KMS-11 (cell line): ENCODE measurements at regions not wholly inside any gene's neighbourhood (a gene's known extent, or its start where the extent isn't known, plus 50 kb on each side); places are given as distances from the start of the nearest gene placed in this dataset.

Source experiments
- H2AFZ ChIP-seq: fragments of 200-600 bp; sonication (generic); 2 replicates; pipeline ENCODE4 v1.6.1; 2016; ENCODE audit warnings: antibody characterized with exemption, mixed run types, low read depth
- H3K27ac ChIP-seq: fragments of 200-600 bp; sonication (generic); 2 replicates; pipeline ENCODE4 v1.6.1; 2016; ENCODE audit warnings: mild to moderate bottlenecking, mixed run types
- H3K27me3 ChIP-seq: fragments of 200-600 bp; sonication (generic); 2 replicates; pipeline ENCODE4 v1.6.1; 2017; ENCODE audit warnings: mild to moderate bottlenecking, low read depth, mixed run types, moderate library complexity; ENCODE audit not compliant: insufficient read depth
- H3K36me3 ChIP-seq: fragments of 200-600 bp; sonication (generic); 2 replicates; pipeline ENCODE4 v1.6.1; 2017; ENCODE audit warnings: mild to moderate bottlenecking, mixed run types; ENCODE audit not compliant: insufficient read depth
- H3K4me1 ChIP-seq: fragments of 200-600 bp; sonication (generic); 2 replicates; pipeline ENCODE4 v1.6.1; 2016; ENCODE audit warnings: mild to moderate bottlenecking, low read depth, mixed run types; ENCODE audit not compliant: poor library complexity, severe bottlenecking
- H3K4me2 ChIP-seq: fragments of 200-600 bp; sonication (generic); 2 replicates; pipeline ENCODE4 v1.7.0; 2016; ENCODE audit warnings: mild to moderate bottlenecking, mixed run types
- H3K4me3 ChIP-seq: fragments of 200-600 bp; sonication (generic); IDR thresholded peaks from 2 replicates; pipeline ENCODE4 v1.6.1; 2017; ENCODE audit warnings: low read depth, low read length, mixed read lengths; ENCODE audit not compliant: insufficient read depth
- H3K79me2 ChIP-seq: fragments of 200-600 bp; sonication (generic); 2 replicates; pipeline ENCODE4 v1.6.1; 2016; ENCODE audit warnings: low read depth, mixed run types; ENCODE audit not compliant: insufficient read depth
- H3K9ac ChIP-seq: fragments of 200-600 bp; sonication (generic); 2 replicates; pipeline ENCODE4 v1.6.1; 2016; ENCODE audit warnings: mild to moderate bottlenecking, mixed run types
- H4K20me1 ChIP-seq: fragments of 200-600 bp; sonication (generic); 2 replicates; pipeline ENCODE4 v1.6.1; 2016; ENCODE audit warnings: mild to moderate bottlenecking, mixed run types; ENCODE audit not compliant: insufficient read depth
- TF ChIP-seq, protein P1 (sequence below): fragments of 200-600 bp; sonication (generic); conservative IDR thresholded peaks from 2 replicates; pipeline ENCODE4 v1.6.1; 2017; ENCODE audit warnings: low read depth, mild to moderate bottlenecking, antibody characterized with exemption, low read length, moderate library complexity, mixed read lengths

DNA sequence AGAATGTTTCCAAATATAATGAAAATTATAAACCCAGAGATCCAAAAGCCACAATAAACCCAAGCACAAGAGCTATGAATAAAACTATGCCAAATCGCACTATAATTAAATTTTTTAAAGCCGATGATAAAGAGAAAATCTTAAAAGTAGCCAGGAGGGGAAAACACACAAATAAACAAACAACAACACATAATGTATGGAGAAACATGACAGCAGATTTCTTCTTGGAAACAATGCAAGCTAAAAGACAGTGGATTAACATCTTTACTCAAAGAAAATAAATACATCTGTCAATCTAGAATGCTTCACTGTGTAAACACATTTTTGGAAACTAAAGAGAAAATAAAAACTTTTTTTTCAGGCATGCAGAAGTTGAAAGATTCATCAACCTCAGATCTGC is 53.0 kb upstream of the SMOX start:
- Histone ChIP-seq H3K4me3 (no peak overlapping the region), H3K9ac (no peak overlapping the region), H3K27ac (no peak overlapping the region), H3K4me1 (no peaks in the 10 kb centered on the region), H3K4me2 (no peak overlapping the region), H3K79me2 (no peaks in the 10 kb centered on the region), H2AFZ (no peak overlapping the region), H4K20me1 (no peaks in the 10 kb centered on the region), H3K27me3 (no peaks in the 10 kb centered on the region), H3K36me3 (no peaks in the 10 kb centered on the region)
- TF ChIP-seq, protein P1, sequence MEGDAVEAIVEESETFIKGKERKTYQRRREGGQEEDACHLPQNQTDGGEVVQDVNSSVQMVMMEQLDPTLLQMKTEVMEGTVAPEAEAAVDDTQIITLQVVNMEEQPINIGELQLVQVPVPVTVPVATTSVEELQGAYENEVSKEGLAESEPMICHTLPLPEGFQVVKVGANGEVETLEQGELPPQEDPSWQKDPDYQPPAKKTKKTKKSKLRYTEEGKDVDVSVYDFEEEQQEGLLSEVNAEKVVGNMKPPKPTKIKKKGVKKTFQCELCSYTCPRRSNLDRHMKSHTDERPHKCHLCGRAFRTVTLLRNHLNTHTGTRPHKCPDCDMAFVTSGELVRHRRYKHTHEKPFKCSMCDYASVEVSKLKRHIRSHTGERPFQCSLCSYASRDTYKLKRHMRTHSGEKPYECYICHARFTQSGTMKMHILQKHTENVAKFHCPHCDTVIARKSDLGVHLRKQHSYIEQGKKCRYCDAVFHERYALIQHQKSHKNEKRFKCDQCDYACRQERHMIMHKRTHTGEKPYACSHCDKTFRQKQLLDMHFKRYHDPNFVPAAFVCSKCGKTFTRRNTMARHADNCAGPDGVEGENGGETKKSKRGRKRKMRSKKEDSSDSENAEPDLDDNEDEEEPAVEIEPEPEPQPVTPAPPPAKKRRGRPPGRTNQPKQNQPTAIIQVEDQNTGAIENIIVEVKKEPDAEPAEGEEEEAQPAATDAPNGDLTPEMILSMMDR, result no peak

DNA sequence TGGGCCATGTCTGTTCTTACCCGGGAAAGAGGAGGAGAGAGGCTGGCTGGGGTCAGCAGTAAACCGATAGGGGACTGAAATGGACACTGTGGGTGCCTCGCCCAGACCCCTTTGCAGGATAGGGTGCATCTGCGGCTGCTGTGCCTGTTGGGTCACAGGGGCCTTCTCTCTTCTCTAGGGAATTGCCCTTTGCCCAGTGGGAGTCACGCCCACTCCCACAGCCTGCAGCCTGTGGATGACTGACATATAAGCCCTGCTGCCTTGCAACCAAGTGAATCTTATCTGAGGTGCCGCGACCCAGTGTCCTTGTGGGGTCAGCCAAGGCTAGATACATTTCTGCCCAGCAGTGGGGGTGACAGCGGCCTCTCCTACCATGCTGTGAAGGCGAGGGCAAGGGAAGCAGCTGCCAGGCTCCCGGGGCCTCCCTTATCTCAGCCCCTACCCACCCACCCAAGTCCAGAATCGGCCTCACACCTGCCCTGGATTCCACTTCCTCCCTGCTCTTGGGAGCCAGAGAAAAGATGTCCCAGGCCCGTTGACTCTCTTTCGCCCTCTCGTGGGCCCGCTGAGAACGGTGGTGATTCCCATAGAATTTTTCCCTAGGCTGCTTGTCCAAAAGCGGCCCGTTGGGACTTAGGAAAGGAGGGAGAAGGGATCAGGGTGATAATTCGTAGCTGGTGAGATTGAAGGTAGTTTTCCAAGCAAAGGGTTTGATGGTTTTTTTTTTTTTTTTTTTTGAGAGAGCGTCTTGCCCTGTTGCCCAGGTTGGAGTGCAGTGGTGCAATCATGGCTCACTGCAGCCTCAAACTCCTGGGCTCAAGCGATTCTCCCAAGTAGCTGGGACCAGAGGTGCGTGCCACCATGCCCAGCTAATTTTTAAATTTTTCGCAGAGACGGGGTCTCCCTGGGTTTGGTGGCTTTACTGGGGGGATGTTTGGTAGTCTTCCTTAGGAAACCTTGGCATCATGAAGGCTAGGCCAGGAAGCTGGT is 56.8 kb upstream of the SMOX start:
- Histone ChIP-seq H4K20me1 (no peaks in the 10 kb centered on the region), H3K27ac (no peak overlapping the region), H3K4me2 (no peak overlapping the region), H3K4me3 (no peak overlapping the region), H2AFZ (no peak overlapping the region), H3K36me3 (no peaks in the 10 kb centered on the region), H3K27me3 (no peaks in the 10 kb centered on the region), H3K4me1 (no peaks in the 10 kb centered on the region), H3K9ac (no peak overlapping the region), H3K79me2 (no peaks in the 10 kb centered on the region)
- TF ChIP-seq, protein P1, result 0 out of 2 replicates have a peak, but pooled peaks have one; percentile 28

DNA sequence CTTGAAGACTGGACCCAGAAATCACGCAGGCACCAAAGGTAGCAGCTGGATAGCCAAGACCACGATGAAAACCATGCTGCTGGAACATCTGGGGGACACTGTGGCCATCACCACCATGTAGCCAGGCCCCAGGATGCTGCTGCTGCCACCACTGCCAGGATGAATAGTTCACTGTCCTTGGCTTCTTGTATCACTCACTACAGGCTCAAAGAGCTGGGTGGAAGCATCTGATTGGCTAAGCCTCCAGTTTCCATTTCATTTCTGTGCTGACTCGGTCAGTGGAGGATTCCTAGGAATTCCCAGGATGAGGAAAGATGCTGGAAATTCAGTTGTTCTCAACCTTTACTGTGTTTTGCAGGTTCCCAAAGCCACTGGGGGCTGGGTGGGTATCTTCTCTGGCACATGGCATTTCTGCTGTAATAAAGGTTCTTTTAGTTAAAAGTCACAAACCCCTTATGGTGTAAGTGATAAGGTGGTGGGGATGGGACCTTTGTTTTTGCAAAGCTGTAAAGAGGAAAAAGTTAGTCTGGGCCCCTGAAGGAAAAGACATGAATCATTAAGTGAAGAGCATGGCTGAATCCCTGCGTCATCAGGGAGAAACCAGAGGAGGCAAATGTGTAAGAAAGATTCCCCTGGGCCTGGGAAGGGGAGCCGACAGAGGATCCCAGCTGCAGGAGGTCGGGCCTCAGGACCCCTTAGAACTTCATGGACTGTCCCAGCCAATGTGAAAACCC is 57.7 kb upstream of the SMOX start:
- TF ChIP-seq, protein P1, result no peak
- Histone ChIP-seq H3K36me3 (no peaks in the 10 kb centered on the region), H3K27me3 (no peaks in the 10 kb centered on the region), H3K27ac (no peak overlapping the region), H3K4me2 (no peak overlapping the region), H3K79me2 (no peaks in the 10 kb centered on the region), H4K20me1 (no peaks in the 10 kb centered on the region), H3K9ac (no peak overlapping the region), H3K4me1 (no peaks in the 10 kb centered on the region), H2AFZ (no peak overlapping the region), H3K4me3 (no peak overlapping the region)

DNA sequence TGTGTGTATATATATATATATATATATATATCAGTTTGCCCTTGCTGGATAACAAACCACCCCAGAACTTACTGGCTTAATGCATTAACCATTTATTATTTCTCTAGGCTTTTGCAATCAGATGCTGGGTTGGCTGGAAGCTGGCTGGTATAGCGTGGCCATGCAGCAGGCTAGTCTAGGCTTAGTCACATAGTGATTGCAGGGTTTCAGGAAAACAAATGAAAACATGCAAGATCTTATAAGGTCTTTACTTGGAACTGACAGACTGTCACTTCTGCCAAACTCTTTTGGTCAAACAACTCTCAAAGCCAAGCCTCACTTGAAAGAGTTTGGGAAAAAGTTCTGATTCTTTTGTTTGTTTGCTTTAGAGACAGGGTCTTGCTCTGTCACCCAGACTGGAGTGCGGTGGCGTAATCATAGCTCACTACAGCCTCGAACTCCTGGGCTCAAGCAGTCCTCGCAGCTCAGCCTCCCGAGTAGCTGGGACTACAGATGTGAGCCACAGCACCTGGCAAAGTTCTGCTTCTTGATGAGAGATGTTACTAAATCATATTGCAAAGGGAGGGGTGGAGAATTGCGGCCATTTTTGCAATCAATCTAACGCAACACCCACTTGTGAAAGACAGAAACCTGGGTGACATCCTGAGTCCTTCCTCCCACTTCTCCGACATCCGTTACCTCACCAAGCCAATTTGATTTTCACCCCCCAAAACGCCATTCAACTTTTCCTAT is 58.7 kb upstream of the SMOX start:
- no peak overlapping the region for H3K27ac ChIP-seq
- H3K9ac ChIP-seq, result no peak overlapping the region
- H4K20me1 ChIP-seq, result no peaks in the 10 kb centered on the region
- H3K36me3 ChIP-seq, result no peaks in the 10 kb centered on the region
- no peaks in the 10 kb centered on the region for H3K27me3 ChIP-seq
- no peak overlapping the region for H3K4me3 ChIP-seq
- no peak overlapping the region for H2AFZ ChIP-seq
- peaks cover 3% of the 10 kb centered on the region for H3K4me1 ChIP-seq
- H3K4me2 ChIP-seq, result no peak overlapping the region
- TF ChIP-seq, protein P1, result no peak
- no peaks in the 10 kb centered on the region for H3K79me2 ChIP-seq
